ENCODE measurements at regions not wholly inside any gene's neighbourhood (a gene's known extent, or its start where the extent isn't known, plus 50 kb on each side); places are given as distances from the start of the nearest gene placed in this dataset.

GRCh38 chr3:6580808-6581207 lies 280.1 kb upstream of the GRM7 start:
- peaks cover 0 to 4% (median 0%) of the 10 kb centered on the region in 4 donors for H3K9me3 ChIP-seq
- H3K27ac ChIP-seq = no peak overlapping the region
- H3K27me3 ChIP-seq = no peaks in the 10 kb centered on the region
- no peaks in the 10 kb centered on the region for H3K36me3 ChIP-seq
- no peaks in the 10 kb centered on the region for H3K4me1 ChIP-seq
- TF ChIP-seq POLR2A (IDR thresholded peaks at IDR 0.05) = no peak
- no peak for TF ChIP-seq POLR2AphosphoS5 (IDR thresholded peaks at IDR 0.05)
- TF ChIP-seq EP300 (IDR thresholded peaks at IDR 0.05) = no peak
- no peak for TF ChIP-seq CTCF (IDR thresholded peaks at IDR 0.05)
- intact Hi-C loops (cut with DNase I; ENCODE audit: low total_unique reads) = no loop called here
- H3K4me3 ChIP-seq = no peak overlapping the region
- DNase-seq = no peak
- 59 to 83% (median 74%) methylated on average over 2 of the region's 2 CpGs for WGBS, 5 donors

GRCh38 chr3:6585360-6585759 lies 275.6 kb upstream of the GRM7 start:
- WGBS, 5 donors = 85 to 94% (median 90%) methylated on average over 11 of the region's 11 CpGs

GRCh38 chr3:6600237-6600636 lies 260.7 kb upstream of the GRM7 start:
- H3K27me3 ChIP-seq = no peaks in the 10 kb centered on the region
- intact Hi-C loops (cut with DNase I; ENCODE audit: low total_unique reads) = no loop called here
- H3K9me3 ChIP-seq = peaks cover 0 to 16% (median 0%) of the 10 kb centered on the region in 4 donors
- no peak for DNase-seq
- H3K27ac ChIP-seq = no peak overlapping the region
- TF ChIP-seq EP300 (IDR thresholded peaks at IDR 0.05) (no peak), POLR2AphosphoS5 (IDR thresholded peaks at IDR 0.05) (no peak), POLR2A (IDR thresholded peaks at IDR 0.05) (no peak), CTCF (IDR thresholded peaks at IDR 0.05) (no peak)
- no peaks in the 10 kb centered on the region for H3K4me1 ChIP-seq
- WGBS, 5 donors = 84 to 95% (median 94%) methylated on average over 2 of the region's 2 CpGs
- H3K36me3 ChIP-seq = no peaks in the 10 kb centered on the region
- H3K4me3 ChIP-seq = no peak overlapping the region

More at GRCh38 chr3:6585360-6585759, 275.6 kb upstream of the GRM7 start:
- intact Hi-C loops (cut with DNase I; ENCODE audit: low total_unique reads) = no loop called here
- Histone ChIP-seq H3K9me3 (peaks cover 0 to 10% (median 0%) of the 10 kb centered on the region in 4 donors), H3K36me3 (no peaks in the 10 kb centered on the region), H3K4me1 (no peaks in the 10 kb centered on the region), H3K27ac (no peak overlapping the region), H3K27me3 (no peaks in the 10 kb centered on the region), H3K4me3 (no peak overlapping the region)
- TF ChIP-seq CTCF (IDR thresholded peaks at IDR 0.05) (no peak), EP300 (IDR thresholded peaks at IDR 0.05) (no peak), POLR2A (IDR thresholded peaks at IDR 0.05) (no peak), POLR2AphosphoS5 (IDR thresholded peaks at IDR 0.05) (no peak)
- DNase-seq = no peak

- TF ChIP-seq EP300 (IDR thresholded peaks at IDR 0.05) (no peak), POLR2AphosphoS5 (IDR thresholded peaks at IDR 0.05) (no peak), POLR2A (IDR thresholded peaks at IDR 0.05) (no peak), CTCF (IDR thresholded peaks at IDR 0.05) (no peak)
- Histone ChIP-seq H3K27me3 (no peaks in the 10 kb centered on the region), H3K9me3 (peaks cover 0 to 16% (median 0%) of the 10 kb centered on the region in 4 donors), H3K36me3 (no peaks in the 10 kb centered on the region), H3K4me1 (no peaks in the 10 kb centered on the region), H3K27ac (no peak overlapping the region), H3K4me3 (no peak overlapping the region)
- intact Hi-C loops (cut with DNase I; ENCODE audit: low total_unique reads) = no loop called here
- 63 to 70% (median 65%) methylated on average over 4 of the region's 4 CpGs for WGBS, 5 donors
- no peak for DNase-seq
These were observed 259.5 kb upstream of the GRM7 start for GRCh38 chr3:6601374-6601773.

Data from stomach (tissue), 8 donors.